H1 (cell line): ENCODE measurements at regions not wholly inside any gene's neighbourhood (a gene's known extent, or its start where the extent isn't known, plus 50 kb on each side); places are given as distances from the start of the nearest gene placed in this dataset.

Source experiments
- ATF2 ChIP-seq: IDR thresholded peaks from 2 replicates; pipeline ENCODE4 v1.6.1; 2012; ENCODE audit warnings: low read length, inconsistent platforms
- CEBPB ChIP-seq: IDR thresholded peaks from 2 replicates; pipeline ENCODE4 v1.6.1; 2012; ENCODE audit warnings: low read depth, low read length
- EGR1 ChIP-seq: IDR thresholded peaks from 2 replicates; pipeline ENCODE4 v1.6.1; 2011; ENCODE audit warnings: low read depth, low read length, borderline replicate concordance
- EZH2 ChIP-seq: fragments of 200-600 bp; sonication (generic); IDR thresholded peaks from 2 replicates; pipeline ENCODE4 v1.7.1; 2012; ENCODE audit warnings: low read depth, mild to moderate bottlenecking, moderate library complexity, low read length, inconsistent platforms; ENCODE audit not compliant: severe bottlenecking
- NRF1 ChIP-seq: IDR thresholded peaks from 2 replicates; pipeline ENCODE4 v1.6.1; 2011; ENCODE audit warnings: mild to moderate bottlenecking, low read depth, low read length, improper control_type of control experiment
- POU5F1 ChIP-seq: IDR thresholded peaks from 2 replicates; pipeline ENCODE4 v1.6.1; 2011; ENCODE audit warnings: low read depth, mild to moderate bottlenecking, low read length, moderate library complexity

- TF ChIP-seq ATF2 (no peak), EGR1 (no peak), CEBPB (no peak), EZH2 (no peak), POU5F1 (no peak), NRF1 (no peak)
These were observed 1014.5 kb upstream of the MANEA start (continued) for GRCh38 chr6:94562846-94563245.
